Heart left ventricle (tissue), 13 donors: ENCODE measurements at regions not wholly inside any gene's neighbourhood (a gene's known extent, or its start where the extent isn't known, plus 50 kb on each side); places are given as distances from the start of the nearest gene placed in this dataset.

Experiments
- POLR2A ChIP-seq, 2 donors: fragments of 450-650 bp; IDR thresholded peaks; one replicate each; pipeline ENCODE4 v1.6.1; 2017; ENCODE audit warnings: antibody characterized with exemption in 2 of 2, mild to moderate bottlenecking in 2 of 2, moderate library complexity in 2 of 2
- TF ChIP-seq, protein P1 (sequence below), 12 donors: fragments of 200-600 bp; sonication (generic) in 4 of 12; IDR thresholded peaks; one replicate each; pipeline versions ENCODE4 v1.5.0 to v1.8.0; 2018 to 2022; ENCODE audit warnings: antibody characterized with exemption in 12 of 12, mild to moderate bottlenecking in 5 of 12
- donor health status: ischemic (EF 13 %, LVEDD 7.1; RV severe dilation, severe dysfunction).
- donor health status: DM: no; HTN: yes; CAD: no.
- donor health status: DM: no; HTN: no; CAD: no.
- donor health status: ischemic (EF 25% LVEDD 6.9; RV normal size, moderate dysfunction).
- donor health status: ischemic (EF 25% LVEDD 5.7; RV mildly dilated, moderate dysfunction).
- donor health status: ischemic (EF 35%, LVEDD 5.7; RV mildly dilated, moderate dysfunction).
- donor health status: nonischemic (EF 11% LVEDD 7.7; RV severe dilation, severe dysfunction).
- donor health status: DM: yes; HTN: yes; CAD: no.
- donor health status: PGD.
- donor health status: ischemic (EF 29% LVEDD 5.4; RV normal size, mild dysfunction).
- donor health status: nonischemic (EF 23%, LVEDD 6.1; RV moderate dilation, normal function).

DNA sequence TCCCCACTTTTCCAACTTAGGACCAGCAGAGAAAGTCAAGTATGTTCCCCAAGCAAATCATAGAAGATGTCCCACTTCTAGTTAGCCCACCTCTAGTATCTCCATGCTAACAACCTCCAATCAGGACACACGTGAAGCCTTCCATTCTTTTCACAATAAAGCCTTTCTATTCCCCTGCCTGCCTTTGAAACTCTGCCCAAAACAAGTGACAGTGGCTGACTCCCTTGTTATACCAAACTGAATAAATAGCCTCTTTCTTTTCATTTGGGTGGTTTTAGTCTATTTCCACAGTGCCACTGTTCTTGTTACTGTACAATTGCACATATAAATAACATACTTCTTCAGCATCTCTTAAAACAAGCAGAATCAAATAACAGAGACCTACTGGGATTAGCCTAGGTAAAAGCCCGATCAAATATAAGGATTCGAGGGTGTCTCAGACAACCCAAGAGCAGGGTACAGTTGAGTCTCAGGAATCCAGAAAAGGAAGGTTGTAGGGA is 118.0 kb upstream of the NPHP3 start:
- TF ChIP-seq, protein P1, sequence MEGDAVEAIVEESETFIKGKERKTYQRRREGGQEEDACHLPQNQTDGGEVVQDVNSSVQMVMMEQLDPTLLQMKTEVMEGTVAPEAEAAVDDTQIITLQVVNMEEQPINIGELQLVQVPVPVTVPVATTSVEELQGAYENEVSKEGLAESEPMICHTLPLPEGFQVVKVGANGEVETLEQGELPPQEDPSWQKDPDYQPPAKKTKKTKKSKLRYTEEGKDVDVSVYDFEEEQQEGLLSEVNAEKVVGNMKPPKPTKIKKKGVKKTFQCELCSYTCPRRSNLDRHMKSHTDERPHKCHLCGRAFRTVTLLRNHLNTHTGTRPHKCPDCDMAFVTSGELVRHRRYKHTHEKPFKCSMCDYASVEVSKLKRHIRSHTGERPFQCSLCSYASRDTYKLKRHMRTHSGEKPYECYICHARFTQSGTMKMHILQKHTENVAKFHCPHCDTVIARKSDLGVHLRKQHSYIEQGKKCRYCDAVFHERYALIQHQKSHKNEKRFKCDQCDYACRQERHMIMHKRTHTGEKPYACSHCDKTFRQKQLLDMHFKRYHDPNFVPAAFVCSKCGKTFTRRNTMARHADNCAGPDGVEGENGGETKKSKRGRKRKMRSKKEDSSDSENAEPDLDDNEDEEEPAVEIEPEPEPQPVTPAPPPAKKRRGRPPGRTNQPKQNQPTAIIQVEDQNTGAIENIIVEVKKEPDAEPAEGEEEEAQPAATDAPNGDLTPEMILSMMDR (IDR thresholded peaks at IDR 0.05) = no peak
- no peak for TF ChIP-seq POLR2A (IDR thresholded peaks at IDR 0.05)
